SK-N-SH (cell line): ENCODE measurements at regions not wholly inside any gene's neighbourhood (a gene's known extent, or its start where the extent isn't known, plus 50 kb on each side); places are given as distances from the start of the nearest gene placed in this dataset.

Experiments
- CTCF ChIA-PET: fragments of 300-600, 350-600 bp; formaldehyde crosslinking; extraction: SDS; loops from one replicate; lab custom pipeline; 2021; lab: Yijun Ruan, JAX
- POLR2A ChIA-PET: fragments of 350-600 bp; sonication (Branson Sonifier 250); formaldehyde crosslinking; extraction: SDS; loops from one replicate; lab custom pipeline; 2020; ENCODE audit warnings: antibody characterized with exemption, inconsistent platforms; lab: Yijun Ruan, JAX
- DNase-seq: peaks from one replicate; pipeline ENCODE4 v3.0.0; 2012
- H2AFZ ChIP-seq: fragments of 200-600 bp; sonication (generic); 2 replicates; pipeline ENCODE4 v1.8.1; 2016; ENCODE audit warnings: antibody characterized with exemption, mild to moderate bottlenecking, low read depth
- H3F3A ChIP-seq: fragments of 200-600 bp; sonication (generic); replicated peaks from 2 replicates; pipeline ENCODE3; 2016; ENCODE audit warnings: antibody characterized with exemption, mild to moderate bottlenecking; ENCODE audit not compliant: insufficient read depth
- H3K27ac ChIP-seq, 2 experiments: fragments of 200-500 bp in 1 of 2; fragments of 200-600 bp in 1 of 2; sonication (Bioruptor generic) in 1 of 2; sonication (generic), shearing (Covaris generic) in 1 of 2; 2 replicates each; pipeline versions ENCODE4 v1.5.1 to v1.6.1; 2014 to 2016; ENCODE audit warnings: low read depth in 2 of 2, inconsistent platforms in 1 of 2, low read length in 1 of 2, mild to moderate bottlenecking in 1 of 2, mixed read lengths in 1 of 2
- H3K27me3 ChIP-seq: fragments of 200-600 bp; sonication (generic), shearing (Covaris generic); 2 replicates; pipeline ENCODE4 v1.6.1; 2016; ENCODE audit warnings: mixed run types; ENCODE audit not compliant: insufficient read depth
- H3K36me3 ChIP-seq, 2 experiments: fragments of 200-500 bp in 1 of 2; fragments of 200-600 bp in 1 of 2; sonication (Bioruptor generic) in 1 of 2; sonication (generic) in 1 of 2; replicated peaks in 1 of 2; 2 replicates each; pipeline versions ENCODE3 to v1.5.1; 2014 to 2016; ENCODE audit warnings: low read length in 1 of 2, mild to moderate bottlenecking in 1 of 2; ENCODE audit not compliant: insufficient read depth in 2 of 2, control insufficient read depth in 1 of 2
- H3K4me1 ChIP-seq, 2 experiments: fragments of 200-500 bp in 1 of 2; fragments of 200-600 bp in 1 of 2; sonication (Bioruptor generic) in 1 of 2; sonication (generic), shearing (Covaris generic) in 1 of 2; 2 replicates each; pipeline versions ENCODE4 v1.5.1 to v1.6.1; 2014 to 2016; ENCODE audit warnings: low read depth in 1 of 2, low read length in 1 of 2, mixed run types in 1 of 2; ENCODE audit not compliant: insufficient read depth in 2 of 2, control insufficient read depth in 1 of 2
- H3K4me2 ChIP-seq: fragments of 200-600 bp; sonication (generic), shearing (Covaris generic); 2 replicates; pipeline ENCODE4 v1.6.1; 2017; ENCODE audit warnings: mixed run types
- H3K4me3 ChIP-seq, 2 experiments: fragments of 200-500 bp in 1 of 2; fragments of 200-600 bp in 1 of 2; sonication (Bioruptor generic) in 1 of 2; sonication (generic), shearing (Covaris generic) in 1 of 2; 2 replicates each; pipeline versions ENCODE4 v1.5.1 to v1.8.1; 2014 to 2016; ENCODE audit warnings: low read depth in 2 of 2, inconsistent platforms in 1 of 2, low read length in 1 of 2, mild to moderate bottlenecking in 1 of 2, mixed read lengths in 1 of 2, moderate library complexity in 1 of 2
- H3K79me2 ChIP-seq: fragments of 200-600 bp; sonication (generic); 2 replicates; pipeline ENCODE4 v1.8.1; 2017; ENCODE audit warnings: mild to moderate bottlenecking; ENCODE audit not compliant: insufficient read depth
- H3K9ac ChIP-seq: fragments of 200-600 bp; sonication (generic); 2 replicates; pipeline ENCODE4 v1.6.1; 2017; ENCODE audit warnings: mixed run types
- H3K9me2 ChIP-seq: fragments of 200-600 bp; sonication (generic); 2 replicates; pipeline ENCODE4 v1.6.1; 2017; ENCODE audit warnings: mixed run types
- H3K9me3 ChIP-seq: fragments of 200-600 bp; sonication (generic); 2 replicates; pipeline ENCODE4 v1.6.1; 2017; ENCODE audit warnings: mixed run types, mild to moderate bottlenecking, moderate library complexity
- H4K20me1 ChIP-seq: fragments of 200-600 bp; sonication (generic); 2 replicates; pipeline ENCODE4 v1.6.1; 2017; ENCODE audit warnings: mild to moderate bottlenecking, mixed run types; ENCODE audit not compliant: insufficient read depth
- CHD2 ChIP-seq: fragments of 150-350 bp; IDR thresholded peaks from 2 replicates; pipeline ENCODE4 v1.6.1; 2018; ENCODE audit warnings: low read length; ENCODE audit not compliant: partially characterized antibody
- ELF1 ChIP-seq: IDR thresholded peaks from 2 replicates; pipeline ENCODE4 v1.4.0; 2012
- FOSL2 ChIP-seq: IDR thresholded peaks from 2 replicates; pipeline ENCODE4 v1.4.0; 2012; ENCODE audit warnings: low read depth, mild to moderate bottlenecking, moderate library complexity, borderline replicate concordance
- FOXJ3 ChIP-seq: sonication (generic); formaldehyde crosslinking; IDR thresholded peaks from 2 replicates; pipeline ENCODE4 v1.5.1; 2020; ENCODE audit warnings: mild to moderate bottlenecking, missing genetic modification reagents
- FOXM1 ChIP-seq: IDR thresholded peaks from 2 replicates; pipeline ENCODE4 v1.4.0; 2012; ENCODE audit warnings: low read depth, mild to moderate bottlenecking
- GABPA ChIP-seq: IDR thresholded peaks from 2 replicates; pipeline ENCODE4 v1.4.0; 2012; ENCODE audit warnings: low read depth, mild to moderate bottlenecking
- JUND ChIP-seq: IDR thresholded peaks from 2 replicates; pipeline ENCODE4 v1.4.0; 2012
- MEF2A ChIP-seq: IDR thresholded peaks from 2 replicates; pipeline ENCODE4 v1.4.0; 2012; ENCODE audit warnings: low read depth, borderline replicate concordance
- PBX3 ChIP-seq: IDR thresholded peaks from 2 replicates; pipeline ENCODE4; 2012
- POLR2AphosphoS5 ChIP-seq: IDR thresholded peaks from 2 replicates; pipeline ENCODE4 v1.6.1; 2012; ENCODE audit warnings: low read depth, low read length
- RCOR1 ChIP-seq: fragments of 150-350 bp; IDR thresholded peaks from 2 replicates; pipeline ENCODE4 v1.6.1; 2017; ENCODE audit warnings: antibody characterized with exemption, low read length
- RFX5 ChIP-seq: IDR thresholded peaks from 2 replicates; pipeline ENCODE4 v1.6.1; 2012; ENCODE audit warnings: mild to moderate bottlenecking, improper control_type of control experiment, low read length
- SIN3A ChIP-seq: IDR thresholded peaks from 2 replicates; pipeline ENCODE4 v1.6.1; 2012; ENCODE audit warnings: low read depth, mild to moderate bottlenecking, low read length, moderate library complexity, borderline replicate concordance
- SMC3 ChIP-seq: IDR thresholded peaks from 2 replicates; pipeline ENCODE4 v1.6.1; 2012; ENCODE audit warnings: low read depth, low read length, improper control_type of control experiment
- TAF1 ChIP-seq: IDR thresholded peaks from 2 replicates; pipeline ENCODE4 v1.6.1; 2012; ENCODE audit warnings: low read depth, mild to moderate bottlenecking, low read length, moderate library complexity, borderline replicate concordance
- TCF12 ChIP-seq: IDR thresholded peaks from 2 replicates; pipeline ENCODE4 v1.4.0; 2012
- YY1 ChIP-seq: IDR thresholded peaks from 2 replicates; pipeline ENCODE4 v1.4.0; 2012; ENCODE audit warnings: low read depth, mild to moderate bottlenecking
- TF ChIP-seq, protein P1 (sequence below): IDR thresholded peaks from 2 replicates; pipeline ENCODE4 v1.4.0; 2012; ENCODE audit warnings: low read depth, borderline replicate concordance
- TF ChIP-seq, protein P2 (sequence below): IDR thresholded peaks from 2 replicates; pipeline ENCODE4 v1.6.1; 2012; ENCODE audit warnings: mild to moderate bottlenecking, low read depth, low read length, moderate library complexity
- TF ChIP-seq, protein P3 (sequence below): fragments of 150-350 bp; IDR thresholded peaks from 2 replicates; pipeline ENCODE4 v1.6.1; 2017; ENCODE audit warnings: antibody characterized with exemption, low read length, low read depth, borderline replicate concordance

GRCh38 chr18:30644158-30644557 is 398.4 kb downstream of the DSC3 start:
- H3K79me2 ChIP-seq = no peaks in the 10 kb centered on the region
- H4K20me1 ChIP-seq = no peaks in the 10 kb centered on the region
- H2AFZ ChIP-seq = no peak overlapping the region
- H3K4me1 ChIP-seq = no peaks in the 10 kb centered on the region
- no peak overlapping the region for H3K4me3 ChIP-seq
- no peaks in the 10 kb centered on the region for H3K9me2 ChIP-seq
- H3K9me3 ChIP-seq = no peaks in the 10 kb centered on the region
- TF ChIP-seq FOSL2 (no peak), TAF1 (no peak), RFX5 (no peak), POLR2AphosphoS5 (no peak), PBX3 (no peak), RCOR1 (no peak), SMC3 (no peak), GABPA (no peak), ELF1 (no peak), SIN3A (no peak), MEF2A (no peak), JUND (no peak), YY1 (no peak), FOXJ3 (CRISPR knock-in tag) (no peak), CHD2 (no peak), TCF12 (no peak), FOXM1 (no peak)
- TF ChIP-seq, protein P1, sequence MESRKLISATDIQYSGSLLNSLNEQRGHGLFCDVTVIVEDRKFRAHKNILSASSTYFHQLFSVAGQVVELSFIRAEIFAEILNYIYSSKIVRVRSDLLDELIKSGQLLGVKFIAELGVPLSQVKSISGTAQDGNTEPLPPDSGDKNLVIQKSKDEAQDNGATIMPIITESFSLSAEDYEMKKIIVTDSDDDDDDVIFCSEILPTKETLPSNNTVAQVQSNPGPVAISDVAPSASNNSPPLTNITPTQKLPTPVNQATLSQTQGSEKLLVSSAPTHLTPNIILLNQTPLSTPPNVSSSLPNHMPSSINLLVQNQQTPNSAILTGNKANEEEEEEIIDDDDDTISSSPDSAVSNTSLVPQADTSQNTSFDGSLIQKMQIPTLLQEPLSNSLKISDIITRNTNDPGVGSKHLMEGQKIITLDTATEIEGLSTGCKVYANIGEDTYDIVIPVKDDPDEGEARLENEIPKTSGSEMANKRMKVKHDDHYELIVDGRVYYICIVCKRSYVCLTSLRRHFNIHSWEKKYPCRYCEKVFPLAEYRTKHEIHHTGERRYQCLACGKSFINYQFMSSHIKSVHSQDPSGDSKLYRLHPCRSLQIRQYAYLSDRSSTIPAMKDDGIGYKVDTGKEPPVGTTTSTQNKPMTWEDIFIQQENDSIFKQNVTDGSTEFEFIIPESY = no peak
- TF ChIP-seq, protein P2, sequence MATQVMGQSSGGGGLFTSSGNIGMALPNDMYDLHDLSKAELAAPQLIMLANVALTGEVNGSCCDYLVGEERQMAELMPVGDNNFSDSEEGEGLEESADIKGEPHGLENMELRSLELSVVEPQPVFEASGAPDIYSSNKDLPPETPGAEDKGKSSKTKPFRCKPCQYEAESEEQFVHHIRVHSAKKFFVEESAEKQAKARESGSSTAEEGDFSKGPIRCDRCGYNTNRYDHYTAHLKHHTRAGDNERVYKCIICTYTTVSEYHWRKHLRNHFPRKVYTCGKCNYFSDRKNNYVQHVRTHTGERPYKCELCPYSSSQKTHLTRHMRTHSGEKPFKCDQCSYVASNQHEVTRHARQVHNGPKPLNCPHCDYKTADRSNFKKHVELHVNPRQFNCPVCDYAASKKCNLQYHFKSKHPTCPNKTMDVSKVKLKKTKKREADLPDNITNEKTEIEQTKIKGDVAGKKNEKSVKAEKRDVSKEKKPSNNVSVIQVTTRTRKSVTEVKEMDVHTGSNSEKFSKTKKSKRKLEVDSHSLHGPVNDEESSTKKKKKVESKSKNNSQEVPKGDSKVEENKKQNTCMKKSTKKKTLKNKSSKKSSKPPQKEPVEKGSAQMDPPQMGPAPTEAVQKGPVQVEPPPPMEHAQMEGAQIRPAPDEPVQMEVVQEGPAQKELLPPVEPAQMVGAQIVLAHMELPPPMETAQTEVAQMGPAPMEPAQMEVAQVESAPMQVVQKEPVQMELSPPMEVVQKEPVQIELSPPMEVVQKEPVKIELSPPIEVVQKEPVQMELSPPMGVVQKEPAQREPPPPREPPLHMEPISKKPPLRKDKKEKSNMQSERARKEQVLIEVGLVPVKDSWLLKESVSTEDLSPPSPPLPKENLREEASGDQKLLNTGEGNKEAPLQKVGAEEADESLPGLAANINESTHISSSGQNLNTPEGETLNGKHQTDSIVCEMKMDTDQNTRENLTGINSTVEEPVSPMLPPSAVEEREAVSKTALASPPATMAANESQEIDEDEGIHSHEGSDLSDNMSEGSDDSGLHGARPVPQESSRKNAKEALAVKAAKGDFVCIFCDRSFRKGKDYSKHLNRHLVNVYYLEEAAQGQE = no peak
- TF ChIP-seq, protein P3, sequence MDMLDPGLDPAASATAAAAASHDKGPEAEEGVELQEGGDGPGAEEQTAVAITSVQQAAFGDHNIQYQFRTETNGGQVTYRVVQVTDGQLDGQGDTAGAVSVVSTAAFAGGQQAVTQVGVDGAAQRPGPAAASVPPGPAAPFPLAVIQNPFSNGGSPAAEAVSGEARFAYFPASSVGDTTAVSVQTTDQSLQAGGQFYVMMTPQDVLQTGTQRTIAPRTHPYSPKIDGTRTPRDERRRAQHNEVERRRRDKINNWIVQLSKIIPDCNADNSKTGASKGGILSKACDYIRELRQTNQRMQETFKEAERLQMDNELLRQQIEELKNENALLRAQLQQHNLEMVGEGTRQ = no peak
- no peak overlapping the region for H3K4me2 ChIP-seq
- ChIA-PET CTCF (no interaction called here), POLR2A (no interaction called here)
- H3K36me3 ChIP-seq = no peaks in the 10 kb centered on the region
- H3K9ac ChIP-seq = no peak overlapping the region
- no peaks in the 10 kb centered on the region for H3F3A ChIP-seq
- H3K27me3 ChIP-seq = no peaks in the 10 kb centered on the region
- H3K27ac ChIP-seq = no peak overlapping the region
- DNase-seq = no peak
